ENCODE measurements at regions not wholly inside any gene's neighbourhood (a gene's known extent, or its start where the extent isn't known, plus 50 kb on each side); places are given as distances from the start of the nearest gene placed in this dataset.
"Not testable (repeated sequence)": the region's sequence is repeated elsewhere in the genome, so short reads cannot be mapped to it uniquely, and the experiment has no call there.

DNA sequence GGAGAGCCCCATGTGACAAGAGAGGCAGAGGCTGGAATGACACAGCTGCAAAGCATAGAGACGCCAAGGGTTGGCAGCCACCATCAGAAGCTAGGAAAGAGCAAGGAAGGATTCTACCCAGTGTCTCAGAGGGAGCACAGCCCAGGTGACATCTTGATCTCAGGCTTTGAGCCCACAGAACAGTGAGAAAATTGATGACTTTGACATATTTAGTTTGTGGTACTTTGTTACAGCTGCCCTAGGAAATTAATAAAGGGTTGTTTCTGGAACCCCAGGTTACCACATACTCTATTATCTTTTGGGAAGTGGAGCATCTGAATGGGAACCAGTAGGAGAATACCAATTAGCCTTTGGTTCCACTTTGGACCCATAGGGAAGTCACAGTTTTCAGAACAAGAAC is 231.7 kb downstream of the ZNF621 start:
- DNase-seq = no peak

DNA sequence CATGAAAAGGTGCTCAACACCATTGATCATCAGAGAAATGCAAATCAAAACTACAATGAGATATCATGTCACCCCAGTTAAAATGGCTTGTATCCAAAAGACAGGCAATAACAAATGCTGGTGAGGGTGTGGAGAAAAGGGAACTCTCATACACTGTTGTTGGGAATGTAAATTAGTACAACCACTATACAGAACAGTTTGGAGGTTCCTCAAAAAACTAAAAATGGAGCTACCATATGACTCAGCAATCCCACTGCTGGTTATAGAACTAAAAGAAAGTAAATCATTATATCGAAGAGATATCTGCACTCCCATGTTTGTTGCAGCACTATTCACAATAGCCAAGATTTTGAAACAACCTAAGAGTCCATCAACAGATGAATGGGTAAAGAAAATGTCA is 238.0 kb downstream of the ZNF621 start:
- not testable (repeated sequence) for DNase-seq

DNA sequence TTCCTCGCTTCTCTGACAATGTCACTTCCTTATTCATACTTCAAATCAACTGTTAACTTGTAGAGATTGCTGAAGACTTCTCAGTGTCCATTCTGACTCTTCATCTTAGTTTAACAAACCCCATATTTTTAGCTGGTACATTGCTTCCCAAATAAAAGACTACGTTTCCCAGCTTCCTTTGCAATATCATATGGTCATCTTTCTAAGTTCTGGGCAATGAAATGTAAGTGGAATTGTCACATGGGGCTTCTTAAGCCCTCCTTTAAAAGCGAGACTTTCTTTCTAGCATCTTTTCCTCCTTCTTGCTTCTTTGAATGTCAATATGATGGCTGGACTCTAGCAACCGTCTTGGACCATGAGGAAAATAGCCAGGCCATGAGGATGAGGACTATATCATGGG is 239.0 kb downstream of the ZNF621 start:
- DNase-seq = no peak

DNA sequence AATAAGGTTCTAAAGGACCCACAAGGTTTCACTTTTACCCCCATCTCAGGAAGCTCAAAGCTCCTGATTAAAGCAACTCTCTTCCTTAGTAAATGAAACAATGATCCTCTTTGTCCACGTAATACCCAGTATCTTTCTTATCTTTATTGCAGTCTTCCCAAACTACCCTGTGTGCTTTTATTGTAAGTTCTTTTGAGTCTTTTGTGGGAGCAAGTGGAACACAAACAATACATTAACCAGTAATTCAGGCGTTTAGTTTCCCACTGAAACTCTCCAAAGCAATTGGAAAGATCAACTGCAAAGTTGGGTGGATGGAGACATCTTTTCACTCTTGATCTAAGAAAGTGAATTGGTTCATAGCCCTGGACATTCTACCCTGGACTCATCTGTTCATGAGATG is 240.0 kb downstream of the ZNF621 start:
- DNase-seq = no peak

DNA sequence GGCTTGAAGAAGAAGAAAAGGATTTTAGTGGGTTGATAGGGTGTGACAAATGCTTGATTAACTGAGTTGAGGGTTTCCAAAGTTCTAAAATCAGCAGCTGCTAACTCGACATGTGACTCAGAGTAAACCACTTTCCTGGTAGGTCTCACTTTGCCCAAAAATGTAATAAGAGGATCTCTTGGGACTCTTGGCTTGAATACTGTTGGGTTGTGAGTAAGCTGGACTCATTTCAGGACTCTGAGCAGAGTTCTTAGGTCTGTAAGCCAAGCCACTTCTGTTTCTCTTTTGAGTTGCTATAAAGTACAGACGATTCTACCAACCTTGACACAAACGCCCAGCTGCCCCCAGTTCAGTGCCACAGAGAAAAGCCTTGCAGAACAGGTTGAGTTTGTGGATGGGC is 241.1 kb downstream of the ZNF621 start:
- no peak for DNase-seq

DNA sequence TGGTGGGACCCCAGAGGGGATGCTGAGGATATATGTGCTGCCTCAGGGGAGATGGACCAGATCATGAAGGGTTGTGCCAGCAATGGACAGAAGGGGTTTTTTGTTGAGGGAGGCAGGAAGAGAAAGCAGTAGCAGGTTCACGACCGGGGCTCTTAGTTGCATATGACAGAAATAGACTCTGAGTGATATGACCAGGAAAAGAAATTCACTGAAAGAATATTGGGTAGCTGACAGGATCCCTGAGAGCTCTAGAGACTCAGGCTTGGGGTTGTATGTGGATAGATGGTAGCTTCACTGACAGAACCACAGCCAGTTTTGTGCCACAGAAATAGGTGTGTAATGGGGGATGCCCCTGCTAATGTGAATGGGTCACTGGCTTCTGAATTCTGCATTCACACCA is 241.6 kb downstream of the ZNF621 start:
- no peak for DNase-seq

DNA sequence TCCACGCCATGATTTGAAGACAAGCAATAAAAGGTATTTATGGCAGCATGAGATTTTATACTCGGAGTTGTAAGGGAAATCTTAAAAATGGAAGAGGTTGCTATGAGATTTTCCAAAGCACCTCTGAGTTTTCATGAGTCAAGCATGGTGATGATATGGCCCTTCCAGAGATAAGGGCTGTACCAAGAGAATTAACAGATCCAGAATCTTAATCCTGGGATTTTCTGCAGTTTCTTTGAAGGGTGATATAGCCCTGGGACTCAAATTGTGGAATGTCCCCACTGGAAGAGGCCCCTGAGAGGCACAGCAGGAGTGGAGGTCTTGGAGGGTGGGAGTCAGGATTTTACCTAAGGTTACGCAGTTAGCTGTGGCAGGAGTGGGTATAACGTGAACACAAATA is 243.3 kb downstream of the ZNF621 start:
- DNase-seq = no peak

DNA sequence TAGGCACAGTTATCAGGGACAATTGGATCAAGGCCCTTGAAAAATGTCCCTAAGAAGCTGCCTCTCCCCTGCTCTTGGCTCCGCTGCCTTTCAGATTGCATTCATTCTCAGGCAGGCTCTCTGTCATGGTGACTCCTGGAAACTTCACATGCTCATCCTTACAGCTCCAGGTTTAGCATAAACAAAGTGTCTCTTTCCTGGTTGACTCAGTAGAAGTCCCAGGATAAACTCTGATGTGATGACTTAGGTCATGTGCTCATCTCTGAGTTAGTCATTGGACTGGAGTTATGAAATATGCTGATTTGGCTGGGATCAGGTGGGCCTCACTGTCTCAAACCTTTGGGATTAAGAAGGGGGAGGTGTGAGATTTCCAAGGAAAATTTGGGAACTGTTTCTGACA is 243.8 kb downstream of the ZNF621 start:
- no peak for DNase-seq

DNA sequence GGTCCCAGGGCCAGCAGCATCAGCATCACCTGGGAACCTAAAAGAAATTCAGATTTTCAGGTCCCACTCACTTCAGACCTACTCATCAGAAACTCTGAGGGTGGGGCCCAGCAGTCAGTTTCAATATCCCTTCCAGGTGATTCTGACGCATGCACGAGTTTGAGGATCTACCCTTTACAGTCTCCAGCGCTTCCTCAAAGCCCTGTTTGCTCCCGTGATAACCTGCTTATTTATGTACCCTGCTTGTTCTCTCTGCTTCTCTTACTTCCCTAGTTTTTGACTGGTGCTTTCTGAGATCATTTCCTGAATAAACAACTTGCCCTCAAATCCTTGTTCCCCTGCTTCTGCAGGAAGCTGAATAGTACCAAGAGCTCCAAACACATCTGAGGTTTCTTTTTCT is 245.3 kb downstream of the ZNF621 start:
- no peak for DNase-seq

DNA sequence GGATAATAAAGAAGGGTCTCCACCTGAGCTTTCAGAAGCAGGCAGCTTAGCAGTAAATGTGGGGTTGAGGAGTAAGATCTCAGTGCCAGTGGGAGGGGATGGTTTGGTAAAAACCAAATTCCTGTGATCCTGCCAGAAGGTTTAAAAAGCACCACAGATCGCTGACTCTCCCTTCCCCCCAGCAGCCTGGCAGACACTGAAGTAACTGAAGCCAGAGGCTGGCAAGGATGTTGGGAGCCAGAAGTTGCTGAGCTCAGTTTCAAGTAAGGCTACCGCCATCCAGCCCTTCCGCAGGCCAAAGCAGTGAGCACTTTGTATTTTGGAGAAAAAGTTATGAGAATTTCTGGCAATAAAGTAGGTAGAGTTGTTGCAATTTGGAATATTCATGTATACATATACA is 246.4 kb downstream of the ZNF621 start:
- DNase-seq = no peak

DNA sequence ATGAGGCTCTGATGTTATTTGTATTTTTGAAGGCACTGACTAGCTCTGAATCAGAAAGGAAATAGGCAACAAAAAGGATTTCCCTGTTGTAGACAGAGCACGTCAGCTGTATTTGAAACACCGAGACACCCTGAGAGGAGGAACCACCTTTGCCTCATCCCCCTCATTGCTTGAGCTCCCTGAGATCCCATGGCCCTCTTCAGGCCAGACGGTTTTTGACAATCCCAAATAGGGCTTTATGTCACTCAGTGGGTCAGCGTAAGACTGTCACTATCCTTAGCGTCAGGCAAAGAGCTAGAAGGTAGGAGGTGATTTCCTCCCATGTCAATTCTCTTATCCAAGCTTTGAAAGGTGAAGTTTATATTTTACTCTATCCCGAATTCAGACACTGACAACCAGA is 254.3 kb downstream of the ZNF621 start:
- DNase-seq = no peak

DNA sequence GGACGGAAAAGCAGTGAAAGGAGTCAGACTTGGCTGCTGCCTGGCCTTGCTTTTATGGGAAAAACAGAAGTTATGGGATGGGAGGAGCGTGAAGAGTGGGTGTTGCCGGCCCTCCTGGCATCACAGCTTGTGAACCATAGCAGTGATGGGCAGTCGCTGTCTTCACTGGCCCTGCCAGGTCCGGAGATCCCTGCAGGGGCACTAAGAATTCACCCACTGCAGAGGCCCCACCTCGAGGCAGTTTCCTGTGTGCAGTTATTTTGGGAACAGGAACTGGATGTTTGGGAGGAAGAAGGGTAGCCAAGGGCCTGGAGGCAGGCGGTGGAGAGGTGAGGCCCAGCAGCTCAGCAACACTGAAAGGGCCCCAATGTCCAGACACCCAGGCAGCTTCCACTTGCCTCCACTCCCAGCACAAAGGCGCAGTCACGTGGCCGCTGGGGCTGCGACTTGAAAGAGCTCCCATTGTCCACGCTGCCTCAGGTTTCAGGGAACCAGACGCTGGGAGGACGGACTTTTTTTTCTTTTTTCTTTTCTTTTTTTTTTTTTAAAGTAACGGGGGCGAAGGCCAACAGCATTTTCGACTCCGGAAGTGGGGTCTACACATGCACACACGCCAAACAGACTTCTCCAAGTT is 255.6 kb downstream of the ZNF621 start:
- no peak for DNase-seq

DNA sequence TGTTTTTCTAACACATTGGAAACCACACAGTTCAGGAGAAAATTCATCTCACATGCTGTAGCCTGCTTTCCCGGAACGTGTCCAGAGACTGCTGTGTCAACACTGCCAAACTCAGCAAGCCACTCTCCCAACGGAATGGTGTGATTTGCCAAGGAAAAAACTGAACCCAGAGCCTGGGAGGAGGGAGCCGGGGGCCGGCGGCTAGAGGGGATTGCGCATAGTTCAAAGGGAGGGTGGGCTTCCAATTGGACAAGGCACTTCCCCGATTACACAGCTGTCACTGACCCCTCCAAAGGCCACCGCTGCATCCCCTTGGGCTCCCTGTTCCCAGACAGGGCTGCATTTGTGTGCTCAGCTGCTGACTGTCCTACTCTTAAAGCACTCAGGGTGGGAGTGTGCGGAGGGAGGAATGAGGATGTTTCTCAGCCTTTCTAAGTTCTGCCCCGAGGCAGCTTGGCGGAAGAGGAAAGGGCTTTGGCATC is 256.2 kb downstream of the ZNF621 start:
- DNase-seq = no peak

DNA sequence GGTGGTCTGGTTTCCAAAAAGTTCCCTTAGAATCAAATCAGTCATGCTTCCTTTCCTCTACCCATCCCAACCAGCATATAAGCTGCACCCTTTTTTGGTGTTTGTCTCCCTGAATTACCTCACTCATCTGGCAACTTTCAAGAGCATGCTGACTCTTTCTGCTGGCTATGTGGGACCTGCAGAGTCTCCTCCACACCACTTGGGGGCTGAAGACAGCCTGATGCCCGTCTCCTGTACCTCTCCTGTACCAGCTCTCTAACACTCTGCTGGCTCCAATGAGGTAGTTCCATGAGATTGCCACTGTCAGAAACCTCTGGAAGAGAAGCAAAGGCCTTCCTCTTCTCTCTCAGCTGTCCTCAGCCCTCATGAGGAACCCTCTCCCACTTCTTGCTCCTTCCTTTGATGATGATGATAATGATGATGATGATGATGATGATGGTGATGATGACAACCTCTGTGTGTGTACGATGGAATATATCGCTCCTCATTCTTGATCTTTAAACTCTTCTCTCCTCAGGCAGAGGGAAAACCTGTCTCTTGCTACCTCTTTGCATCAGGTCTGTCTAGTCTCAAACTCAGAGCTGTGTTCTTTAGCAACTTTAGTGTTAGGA is 257.5 kb downstream of the ZNF621 start:
- no peak for DNase-seq

DNA sequence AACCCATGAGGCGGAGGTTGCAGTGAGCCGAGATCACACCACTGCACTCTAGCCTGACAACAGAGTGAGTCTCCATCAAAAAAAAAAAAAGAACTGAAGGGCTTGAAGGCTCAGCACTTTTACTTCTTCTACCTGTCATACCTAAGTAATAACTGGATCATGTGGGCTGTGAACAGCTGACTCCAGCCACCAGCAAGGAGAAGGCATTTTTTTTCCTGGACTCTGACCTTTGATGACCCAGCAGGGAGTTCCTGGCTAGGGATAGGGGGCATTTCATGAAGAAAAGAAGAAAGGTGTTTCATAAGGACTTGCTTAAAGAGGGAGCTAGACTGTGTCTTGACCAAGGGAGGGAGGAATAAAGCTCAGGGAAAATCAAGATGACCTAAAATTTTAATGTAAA is 266.0 kb downstream of the ZNF621 start:
- DNase-seq = no peak

DNA sequence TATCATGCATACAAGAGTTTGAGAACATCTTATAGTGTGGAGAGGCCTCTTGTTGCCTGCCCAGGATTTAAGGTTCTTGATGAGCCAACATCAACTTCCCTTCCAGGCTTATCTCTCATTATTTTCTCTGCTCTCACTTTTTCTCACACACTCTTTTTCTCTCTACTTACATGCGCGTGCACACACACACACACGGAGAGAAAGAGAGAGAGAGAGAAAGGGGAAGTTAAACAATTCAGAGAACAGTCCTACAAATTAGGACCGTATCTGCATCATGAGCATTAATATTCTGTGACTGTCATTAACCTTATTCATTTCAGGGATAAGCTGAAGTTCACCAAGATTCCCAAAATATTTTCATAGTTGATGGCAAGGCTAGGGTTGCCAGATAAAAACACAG is 269.0 kb downstream of the ZNF621 start:
- no peak for DNase-seq

DNA sequence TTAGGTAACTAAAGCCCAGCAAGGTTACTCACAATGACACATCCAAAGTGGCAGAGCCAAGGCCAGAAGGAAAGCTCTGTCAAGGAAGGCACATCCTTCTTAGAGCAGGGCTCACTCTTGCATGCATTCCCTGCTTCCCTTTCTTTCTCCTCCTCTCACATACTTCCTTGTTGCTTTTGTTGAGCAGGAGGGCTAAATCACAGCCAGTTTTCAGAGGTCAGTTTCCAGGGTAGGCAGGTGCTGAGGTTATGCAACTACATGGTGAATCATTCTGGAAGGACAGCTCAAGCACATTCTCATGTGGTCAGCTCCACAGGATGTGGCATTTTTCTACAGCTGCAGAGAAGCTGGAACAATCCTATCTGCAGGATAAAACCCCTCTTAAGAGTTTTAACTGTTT is 275.6 kb downstream of the ZNF621 start:
- DNase-seq = no peak

DNA sequence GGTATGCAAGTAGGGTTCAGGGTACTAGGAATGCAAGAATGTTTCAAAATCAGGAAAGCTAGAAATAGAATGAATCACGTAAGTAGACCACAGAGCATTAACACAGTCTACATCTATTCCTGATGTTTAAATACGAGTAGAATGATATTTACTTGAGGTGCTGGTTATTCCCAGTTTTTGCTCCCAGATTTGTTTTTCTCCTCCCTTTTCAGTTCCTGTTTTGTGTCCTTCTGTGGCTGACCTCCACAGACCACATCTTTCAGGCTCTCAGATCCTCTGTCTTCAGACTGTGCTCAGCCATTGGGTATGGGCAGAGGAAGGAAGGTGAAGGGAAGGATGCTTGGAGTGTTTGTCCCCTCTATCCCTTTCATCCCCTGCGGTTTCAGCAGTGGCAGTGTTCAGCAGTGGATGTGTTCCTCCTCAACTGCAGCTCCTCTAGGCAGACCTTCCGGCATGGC is 276.6 kb downstream of the ZNF621 start:
- DNase-seq = no peak

DNA sequence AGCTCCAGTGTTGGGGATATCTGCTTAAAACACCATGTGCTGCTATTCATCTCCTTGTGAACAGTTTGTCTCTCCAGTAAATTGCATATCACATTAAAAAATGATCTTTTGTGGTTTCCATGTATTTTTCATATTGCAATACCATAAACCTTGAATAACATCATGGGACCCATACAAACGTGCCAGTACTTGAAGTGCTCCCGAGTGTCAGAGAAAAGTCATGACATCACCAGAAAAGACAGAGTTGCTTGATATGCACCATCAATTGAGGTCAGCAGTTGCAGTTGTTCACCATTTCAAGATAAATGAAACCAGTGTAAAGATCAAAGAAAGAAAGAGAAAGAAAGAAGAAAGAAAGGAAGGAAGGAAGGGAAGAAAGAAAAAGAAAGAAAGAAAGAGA is 278.6 kb downstream of the ZNF621 start:
- no peak for DNase-seq

DNA sequence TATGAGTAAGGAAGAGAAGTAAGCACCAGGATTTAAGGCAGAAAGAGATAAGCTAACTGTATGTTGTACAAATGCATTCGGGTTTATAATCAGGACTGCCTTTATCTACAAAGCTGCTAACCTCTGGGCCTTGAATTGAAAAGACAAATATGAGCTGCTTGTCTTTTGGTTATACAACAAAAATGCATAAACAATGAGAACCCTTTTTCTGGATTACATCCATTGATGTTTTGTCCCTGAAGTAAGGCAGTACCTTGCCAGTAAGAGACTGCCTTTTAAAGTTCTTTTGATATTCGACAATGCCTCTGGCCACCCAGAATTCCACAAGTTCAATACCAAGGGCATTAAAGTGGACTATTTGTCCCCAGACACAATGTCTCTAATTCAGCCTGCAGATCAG is 280.7 kb downstream of the ZNF621 start:
- no peak for DNase-seq

DNA sequence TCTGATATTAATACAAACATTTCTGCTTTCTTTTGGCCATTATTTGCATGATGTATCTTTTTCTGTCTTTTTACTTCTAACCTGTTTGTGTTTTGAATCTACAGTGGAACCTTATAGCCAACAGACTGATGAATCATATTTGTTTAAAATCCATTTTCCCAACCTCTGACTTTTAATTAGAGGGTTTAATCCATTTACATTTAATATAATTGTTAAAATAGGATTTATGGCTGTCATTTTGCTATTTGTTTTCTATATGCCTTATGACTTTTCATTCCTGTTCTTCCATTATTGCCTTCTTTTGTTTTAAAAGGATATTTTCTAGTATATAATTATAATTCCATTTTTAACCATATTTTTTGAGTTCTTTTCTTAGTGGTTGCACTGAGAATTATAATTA is 286.1 kb downstream of the ZNF621 start:
- DNase-seq = no peak

DNA sequence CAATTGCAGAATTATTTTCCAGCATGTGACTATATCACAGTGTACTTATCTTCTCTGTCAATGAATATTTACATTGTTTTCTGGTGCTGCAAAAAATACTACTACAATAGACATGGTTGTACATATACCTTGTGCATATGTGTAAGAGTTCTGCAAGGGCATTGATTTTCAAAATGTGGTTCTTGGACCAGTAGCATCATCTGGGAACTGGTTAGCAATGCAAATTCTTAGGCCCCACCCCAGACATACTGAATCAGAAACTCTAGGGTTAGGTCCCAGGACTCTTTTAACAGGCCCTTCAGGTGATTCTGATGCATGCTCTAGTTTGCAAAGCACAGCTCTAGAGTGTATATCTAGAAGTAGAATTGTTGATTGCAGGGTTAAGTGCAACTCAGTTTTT is 292.3 kb downstream of the ZNF621 start:
- no peak for DNase-seq

DNA sequence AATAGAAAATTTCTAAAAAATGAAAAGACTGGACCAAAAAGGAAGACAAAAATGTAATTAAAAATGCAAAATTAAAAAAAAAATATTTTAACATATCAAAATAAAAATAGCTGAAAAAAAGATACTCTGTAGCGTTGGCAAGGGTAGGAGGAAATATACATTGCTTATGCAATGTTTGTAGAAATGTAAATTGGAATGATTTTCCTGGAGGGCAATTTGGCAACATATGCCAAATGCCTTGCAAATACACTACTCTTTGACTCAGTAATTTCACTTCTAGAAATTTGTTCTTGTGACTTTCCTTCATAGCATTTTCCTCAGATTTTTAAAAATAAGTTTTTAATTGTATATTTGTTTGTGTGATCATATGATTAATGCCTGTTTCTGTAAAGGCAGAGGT is 296.6 kb downstream of the ZNF621 start:
- DNase-seq = no peak

DNA sequence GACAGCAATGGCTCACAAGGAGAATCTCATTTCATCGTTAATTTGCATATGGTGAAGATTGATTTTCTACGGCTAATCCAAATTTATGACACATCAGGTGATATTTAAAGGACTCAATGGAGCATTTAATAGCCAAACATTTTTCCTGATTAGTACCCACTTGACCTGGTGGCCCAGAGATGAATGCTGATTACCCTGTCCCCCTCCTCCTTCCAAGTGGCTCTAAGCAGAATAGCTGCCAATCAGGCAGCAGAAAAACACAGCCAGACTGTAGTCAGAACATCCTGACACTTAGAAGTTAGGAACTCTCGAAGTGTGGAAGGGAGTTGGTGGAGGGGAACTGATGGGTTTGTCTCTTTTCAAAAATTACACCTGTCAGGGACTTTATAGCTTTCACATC is 302.5 kb downstream of the ZNF621 start:
- DNase-seq = no peak

Data from stimulated activated CD4-positive, alpha-beta T cell treated with anti-CD3 and anti-CD28 coated beads, Interleukin-2, amount 100 ng/mL, for 48 hours (primary cell).